SK-N-SH treated with all-trans-retinoic acid at 6 μM for 48 hours (cell line): ENCODE measurements at regions not wholly inside any gene's neighbourhood (a gene's known extent, or its start where the extent isn't known, plus 50 kb on each side); places are given as distances from the start of the nearest gene placed in this dataset.

Source experiments
- ARNTL ChIP-seq: fragments of 450-650 bp; formaldehyde crosslinking; IDR thresholded peaks from 2 replicates; pipeline ENCODE4 v1.5.0; 2020; ENCODE audit warnings: low read depth, mild to moderate bottlenecking, moderate library complexity, borderline replicate concordance
- GLIS3 ChIP-seq: fragments of 250-450 bp; sonication (Bioruptor Pico); IDR thresholded peaks from 2 replicates; pipeline ENCODE4 v1.5.0; 2020; ENCODE audit warnings: mild to moderate bottlenecking, moderate library complexity
- PPARA ChIP-seq: fragments of 250-450 bp; sonication (Bioruptor Pico); IDR thresholded peaks from 2 replicates; pipeline ENCODE4 v1.5.0; 2020; ENCODE audit warnings: mild to moderate bottlenecking, borderline replicate concordance

DNA sequence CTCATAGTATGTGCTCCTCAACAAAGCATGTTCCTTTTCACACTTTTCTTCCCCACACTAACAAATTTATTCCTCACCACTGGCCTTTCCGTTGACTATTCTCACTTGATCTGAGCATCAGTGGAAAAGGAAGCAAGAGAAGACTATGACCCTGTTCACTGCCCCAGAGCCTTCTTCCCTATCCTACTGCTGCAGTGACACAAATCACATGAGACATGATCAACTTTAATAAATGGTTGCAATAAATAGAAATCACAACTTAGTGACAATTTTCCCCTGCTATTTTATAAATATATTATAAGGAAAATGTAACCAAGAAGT is 438.7 kb upstream of the SOX9 start:
- no peak for TF ChIP-seq PPARA (CRISPR knock-in tag)
- no peak for TF ChIP-seq GLIS3 (CRISPR knock-in tag)
- TF ChIP-seq ARNTL (CRISPR knock-in tag): no peak
